Tibial artery (tissue), 4 donors: ENCODE measurements at regions not wholly inside any gene's neighbourhood (a gene's known extent, or its start where the extent isn't known, plus 50 kb on each side); places are given as distances from the start of the nearest gene placed in this dataset.

Experiments
- DNase-seq, 2 donors: peaks; one replicate each; pipeline ENCODE4 v3.0.0-alpha.2; 2019
- H3K27ac ChIP-seq, 2 donors: fragments of 200-600 bp; sonication (generic) in 1 of 2; 1 replicate in 1 of 2; 2 replicates in 1 of 2; pipeline ENCODE4 v1.5.1; 2018 to 2019; ENCODE audit warnings: mild to moderate bottlenecking in 1 of 2
- H3K27me3 ChIP-seq, 2 donors: fragments of 200-600 bp; sonication (generic) in 1 of 2; one replicate each; pipeline versions ENCODE4 v1.5.1 to v1.6.0; 2016 to 2019
- H3K36me3 ChIP-seq, 3 donors: fragments of 200-600 bp; sonication (generic) in 2 of 3; one replicate each; pipeline ENCODE4 v1.5.1; 2016 to 2019; ENCODE audit warnings: mild to moderate bottlenecking in 2 of 3
- H3K4me1 ChIP-seq, 4 donors: fragments of 200-600 bp; sonication (generic) in 2 of 4; 1 replicate in 3 of 4; 2 replicates in 1 of 4; pipeline ENCODE4 v1.5.1; 2016 to 2019
- H3K4me3 ChIP-seq, 2 donors: fragments of 200-600 bp; sonication (generic) in 1 of 2; 1 replicate in 1 of 2; 2 replicates in 1 of 2; pipeline ENCODE4 v1.5.1; 2018 to 2019; ENCODE audit warnings: mild to moderate bottlenecking in 2 of 2
- H3K9me3 ChIP-seq, 3 donors: fragments of 200-600 bp; sonication (generic) in 1 of 3; one replicate each; pipeline ENCODE4 v1.5.1; 2016 to 2019
- intact Hi-C: fragments of 100-400 bp; cut with DNase I; formaldehyde crosslinking; loops from one replicate; pipeline ENCODE4 v1.15.0; 2023; ENCODE audit warnings: low total_unique reads
- TF ChIP-seq, protein P1 (sequence below), 2 experiments: fragments of 200-600 bp in 1 of 2; fragments of 450-650 bp in 1 of 2; IDR thresholded peaks; one replicate each; pipeline ENCODE4 v1.5.1; 2017 to 2019; ENCODE audit warnings: antibody characterized with exemption in 2 of 2, mild to moderate bottlenecking in 1 of 2, moderate library complexity in 1 of 2

DNA sequence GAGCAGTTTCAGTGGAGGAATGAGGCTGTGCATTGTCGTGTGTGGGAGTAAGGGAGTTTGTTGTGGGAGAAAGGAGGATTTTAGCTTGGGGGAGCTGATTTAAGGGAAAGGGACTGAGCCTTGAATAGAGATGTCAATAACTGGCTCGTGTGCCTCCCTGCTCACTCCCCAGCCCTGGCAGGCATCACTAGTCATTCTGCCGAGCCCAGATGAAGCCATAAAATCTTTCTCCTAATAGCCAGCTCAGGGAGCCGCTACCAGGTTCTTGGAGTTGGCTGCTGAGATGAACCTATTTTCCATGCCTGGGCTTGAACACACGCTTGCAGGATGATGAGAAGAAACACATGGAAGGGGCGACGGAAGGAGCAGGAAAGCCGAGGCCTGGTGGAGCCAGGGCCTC, 65.0 kb upstream of the POU3F1 start:
- intact Hi-C loops = no loop called here
- Histone ChIP-seq H3K27ac (no peak overlapping the region), H3K9me3 (no peaks in the 10 kb centered on the region), H3K36me3 (no peaks in the 10 kb centered on the region), H3K27me3 (no peaks in the 10 kb centered on the region), H3K4me3 (no peak overlapping the region), H3K4me1 (peaks cover 0 to 8% (median 3%) of the 10 kb centered on the region in 4 donors)
- TF ChIP-seq, protein P1, sequence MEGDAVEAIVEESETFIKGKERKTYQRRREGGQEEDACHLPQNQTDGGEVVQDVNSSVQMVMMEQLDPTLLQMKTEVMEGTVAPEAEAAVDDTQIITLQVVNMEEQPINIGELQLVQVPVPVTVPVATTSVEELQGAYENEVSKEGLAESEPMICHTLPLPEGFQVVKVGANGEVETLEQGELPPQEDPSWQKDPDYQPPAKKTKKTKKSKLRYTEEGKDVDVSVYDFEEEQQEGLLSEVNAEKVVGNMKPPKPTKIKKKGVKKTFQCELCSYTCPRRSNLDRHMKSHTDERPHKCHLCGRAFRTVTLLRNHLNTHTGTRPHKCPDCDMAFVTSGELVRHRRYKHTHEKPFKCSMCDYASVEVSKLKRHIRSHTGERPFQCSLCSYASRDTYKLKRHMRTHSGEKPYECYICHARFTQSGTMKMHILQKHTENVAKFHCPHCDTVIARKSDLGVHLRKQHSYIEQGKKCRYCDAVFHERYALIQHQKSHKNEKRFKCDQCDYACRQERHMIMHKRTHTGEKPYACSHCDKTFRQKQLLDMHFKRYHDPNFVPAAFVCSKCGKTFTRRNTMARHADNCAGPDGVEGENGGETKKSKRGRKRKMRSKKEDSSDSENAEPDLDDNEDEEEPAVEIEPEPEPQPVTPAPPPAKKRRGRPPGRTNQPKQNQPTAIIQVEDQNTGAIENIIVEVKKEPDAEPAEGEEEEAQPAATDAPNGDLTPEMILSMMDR (IDR thresholded peaks at IDR 0.05) = no peak
- no peak for DNase-seq

DNA sequence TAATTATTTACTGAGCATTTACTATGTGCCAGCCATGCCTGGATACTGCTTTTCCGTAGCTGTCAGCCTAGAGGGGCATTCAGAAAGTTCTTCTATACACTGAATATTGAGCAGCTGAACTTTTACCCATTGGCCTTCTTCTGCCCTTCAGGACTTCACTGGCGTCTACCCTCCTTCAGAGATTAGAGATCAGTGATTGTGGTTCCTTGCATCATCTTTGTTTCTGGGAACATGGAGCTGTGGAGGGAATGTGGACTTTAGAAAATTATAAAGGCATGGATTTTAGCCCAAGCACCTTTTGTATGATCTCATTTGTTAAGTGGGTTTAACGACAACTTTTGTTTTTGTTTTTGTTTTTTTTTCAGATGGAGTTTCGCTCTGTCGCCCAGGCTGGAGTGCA, 58.7 kb upstream of the POU3F1 start:
- no peak overlapping the region for H3K27ac ChIP-seq
- no peaks in the 10 kb centered on the region for H3K4me1 ChIP-seq
- intact Hi-C loops = no loop called here
- TF ChIP-seq, protein P1 (IDR thresholded peaks at IDR 0.05) = no peak
- H3K9me3 ChIP-seq = no peaks in the 10 kb centered on the region
- no peaks in the 10 kb centered on the region for H3K36me3 ChIP-seq
- H3K4me3 ChIP-seq = no peak overlapping the region
- no peaks in the 10 kb centered on the region for H3K27me3 ChIP-seq
- no peak for DNase-seq

DNA sequence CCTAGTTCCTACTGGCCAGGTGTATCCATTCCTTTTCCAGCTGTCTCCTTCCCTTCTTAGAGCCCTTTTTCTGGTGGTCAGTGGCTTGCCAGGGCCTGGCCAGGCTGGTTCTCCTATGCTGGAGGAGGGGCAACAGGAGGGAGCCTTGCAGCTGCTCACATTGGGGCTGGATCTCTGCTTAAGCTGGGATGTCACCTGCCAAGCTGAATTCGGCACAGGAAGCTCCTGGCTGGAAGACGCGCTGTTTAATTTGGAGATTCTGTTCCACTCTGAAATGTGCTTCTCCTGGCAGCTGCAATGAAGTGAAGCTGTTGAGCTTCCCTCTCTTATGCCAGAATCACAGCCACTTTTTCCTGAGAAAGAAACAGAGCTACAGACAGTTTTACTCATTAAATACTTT, 56.0 kb upstream of the POU3F1 start:
- H3K9me3 ChIP-seq = no peaks in the 10 kb centered on the region
- TF ChIP-seq, protein P1 (IDR thresholded peaks at IDR 0.05) = no peak

DNA sequence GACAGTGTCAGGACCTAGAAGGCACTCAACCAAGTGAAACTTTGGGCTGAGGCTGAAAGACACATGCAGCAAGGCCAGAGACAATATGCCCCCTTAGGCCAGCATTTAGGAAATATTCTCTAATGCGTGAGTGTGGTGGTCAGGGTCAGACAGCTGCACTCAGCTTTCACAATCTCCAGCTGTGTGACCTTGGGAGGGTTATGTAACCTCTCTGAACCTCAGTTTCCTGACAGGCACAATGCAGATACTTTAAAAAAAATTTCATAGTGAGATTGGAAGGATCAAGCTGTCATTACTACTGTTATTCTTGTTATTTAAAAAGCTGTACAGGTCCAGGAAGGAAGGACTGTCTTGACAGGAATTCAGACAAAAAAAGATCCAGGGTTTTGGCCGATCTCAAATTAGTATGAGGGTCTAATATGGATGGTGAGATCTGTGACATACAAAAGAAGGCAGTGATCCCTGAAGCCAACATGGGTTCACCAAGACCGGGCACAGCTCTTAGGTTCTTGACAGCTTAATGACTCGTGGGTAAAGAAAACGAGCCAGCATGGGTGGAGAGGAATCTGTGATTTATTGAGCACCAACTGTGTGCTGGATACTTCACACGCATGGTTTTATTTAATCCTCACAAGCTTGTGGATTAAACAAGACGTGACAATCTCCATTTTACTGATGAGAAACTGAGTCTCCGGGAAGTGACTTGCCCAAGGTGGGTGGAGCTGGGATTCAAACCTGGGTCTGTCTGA, 54.6 kb upstream of the POU3F1 start:
- no peaks in the 10 kb centered on the region for H3K9me3 ChIP-seq
- no peaks in the 10 kb centered on the region for H3K27me3 ChIP-seq
- no peak overlapping the region for H3K4me3 ChIP-seq
- DNase-seq = no peak
- H3K4me1 ChIP-seq = no peaks in the 10 kb centered on the region
- intact Hi-C loops = no loop called here
- TF ChIP-seq, protein P1 (IDR thresholded peaks at IDR 0.05) = no peak
- no peak overlapping the region for H3K27ac ChIP-seq
- no peaks in the 10 kb centered on the region for H3K36me3 ChIP-seq

More for the DNA sequence above, 56.0 kb upstream of the POU3F1 start:
- Histone ChIP-seq H3K27ac (no peak overlapping the region), H3K4me3 (no peak overlapping the region), H3K4me1 (no peaks in the 10 kb centered on the region), H3K36me3 (no peaks in the 10 kb centered on the region), H3K27me3 (no peaks in the 10 kb centered on the region)
- intact Hi-C loops = no loop called here
- DNase-seq = no peak

DNA sequence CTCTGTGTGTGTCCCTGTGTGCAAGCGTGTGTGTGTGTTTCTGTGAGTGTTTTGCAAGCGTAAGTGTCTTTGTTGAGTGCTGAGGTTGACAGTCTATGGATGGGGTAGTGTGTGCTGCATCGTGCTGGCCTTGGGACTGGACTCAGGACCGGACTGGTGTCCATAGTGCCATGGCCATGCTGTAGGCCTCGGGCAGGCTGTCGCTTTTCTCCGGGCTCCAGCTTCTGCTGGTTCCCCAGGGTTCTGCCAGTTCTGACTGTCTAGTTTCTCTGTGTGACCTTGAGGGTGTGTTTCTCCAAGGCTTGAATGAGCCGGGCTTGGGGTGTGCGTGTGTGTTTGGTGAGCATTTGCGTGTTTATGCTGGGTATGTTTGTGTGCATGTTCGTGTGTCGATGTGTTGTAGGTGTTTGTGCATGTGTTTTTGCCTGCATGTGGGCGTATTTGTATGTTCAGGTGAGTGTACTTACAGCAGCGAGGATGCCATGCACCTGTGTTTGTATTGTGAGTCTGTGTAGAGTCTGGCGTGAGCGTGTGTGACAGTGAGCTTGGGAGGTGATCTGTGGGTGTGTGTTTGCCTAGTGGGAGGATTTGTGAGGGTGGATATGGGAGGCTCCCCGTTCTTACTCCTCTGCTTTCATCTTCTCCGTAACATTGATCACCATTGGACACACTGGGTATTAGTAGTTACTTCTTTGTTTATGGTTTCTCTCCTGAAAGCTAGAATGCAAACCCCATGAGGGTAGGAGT, 51.7 kb upstream of the POU3F1 start:
- TF ChIP-seq, protein P1 (IDR thresholded peaks at IDR 0.05) = no peak
- Histone ChIP-seq H3K4me1 (no peaks in the 10 kb centered on the region), H3K27me3 (peaks cover 0 to 4% of the 10 kb centered on the region in 2 donors), H3K27ac (no peak overlapping the region), H3K9me3 (no peaks in the 10 kb centered on the region), H3K4me3 (no peak overlapping the region), H3K36me3 (no peaks in the 10 kb centered on the region)
- DNase-seq = no peak
- intact Hi-C loops = no loop called here
